IPS-20b (cell line): ENCODE measurements at regions not wholly inside any gene's neighbourhood (a gene's known extent, or its start where the extent isn't known, plus 50 kb on each side); places are given as distances from the start of the nearest gene placed in this dataset.

Experiments used
- H3K27ac ChIP-seq: one replicate; pipeline ENCODE4 v1.5.1; 2013; ENCODE audit warnings: low read length
- H3K27me3 ChIP-seq: 2 replicates; pipeline ENCODE4 v1.6.1; 2013; ENCODE audit warnings: mild to moderate bottlenecking, low read length, inconsistent platforms; ENCODE audit not compliant: insufficient read depth
- H3K36me3 ChIP-seq: 2 replicates; pipeline ENCODE4 v1.6.1; 2013; ENCODE audit warnings: low read depth, mild to moderate bottlenecking, inconsistent platforms, low read length, moderate library complexity; ENCODE audit not compliant: insufficient read depth
- H3K4me1 ChIP-seq: 2 replicates; pipeline ENCODE4 v1.6.1; 2013; ENCODE audit warnings: mild to moderate bottlenecking, control low read depth, inconsistent platforms, low read length, moderate library complexity; ENCODE audit not compliant: insufficient read depth
- H3K4me3 ChIP-seq: 2 replicates; pipeline ENCODE4 v1.5.1; 2013; ENCODE audit warnings: mild to moderate bottlenecking, low read length, inconsistent platforms
- H3K9ac ChIP-seq: 2 replicates; pipeline ENCODE4 v1.6.1; 2013; ENCODE audit warnings: low read depth, mild to moderate bottlenecking, inconsistent platforms, low read length, moderate library complexity
- H3K9me3 ChIP-seq: 2 replicates; pipeline ENCODE4 v1.6.1; 2013; ENCODE audit warnings: mild to moderate bottlenecking, low read depth, low read length, inconsistent platforms; ENCODE audit not compliant: insufficient read depth

DNA sequence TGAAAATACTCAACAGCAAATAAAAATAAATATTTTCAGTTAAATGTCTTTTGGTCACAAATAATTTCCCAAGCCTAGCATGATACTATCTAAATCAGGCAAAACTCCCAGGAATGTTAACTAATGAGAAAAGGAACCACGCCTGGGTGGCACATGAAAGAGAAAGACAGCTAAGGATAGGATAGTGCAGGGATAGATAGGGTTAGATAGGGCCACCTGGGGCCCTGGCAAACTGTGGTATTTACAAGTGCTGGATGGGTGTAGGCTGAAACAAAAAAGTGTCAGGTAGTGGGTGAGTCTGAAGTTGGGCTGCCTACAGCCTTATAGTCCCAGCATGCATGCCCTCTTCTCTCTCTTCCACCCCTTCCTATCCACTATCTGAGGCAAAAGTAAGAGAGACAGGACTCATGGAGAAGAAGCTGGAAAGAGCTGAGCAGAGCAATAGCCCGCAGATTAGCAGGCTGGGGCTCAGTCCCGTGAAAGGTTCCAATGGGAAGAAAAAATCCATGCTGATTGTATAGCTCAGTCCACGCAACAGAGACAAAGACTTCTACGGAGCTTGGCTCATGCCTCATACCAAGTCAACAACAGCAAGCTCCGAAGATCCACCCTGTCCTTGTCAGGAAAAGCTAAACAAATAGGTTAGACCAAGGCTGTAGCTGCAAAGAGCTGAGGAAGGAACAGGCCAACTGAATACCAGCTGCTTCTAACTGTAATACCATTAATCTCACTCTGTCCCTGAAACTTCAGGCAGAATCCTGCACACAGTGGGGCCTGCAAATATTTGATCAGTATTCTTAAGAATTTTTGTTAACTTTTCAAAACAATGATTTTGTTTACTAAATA is 342.1 kb upstream of the ATP11B start:
- Histone ChIP-seq H3K4me3 (no peak overlapping the region), H3K9ac (no peak overlapping the region), H3K9me3 (no peaks in the 10 kb centered on the region), H3K27ac (no peak overlapping the region), H3K4me1 (peaks cover 12% of the 10 kb centered on the region; the same call in 1 of the 2 replicates), H3K27me3 (no peaks in the 10 kb centered on the region), H3K36me3 (no peaks in the 10 kb centered on the region)

- no peak overlapping the region for H3K27ac ChIP-seq
- no peak overlapping the region for H3K9ac ChIP-seq
- no peaks in the 10 kb centered on the region for H3K27me3 ChIP-seq
- no peaks in the 10 kb centered on the region for H3K36me3 ChIP-seq
- no peak overlapping the region for H3K4me3 ChIP-seq
- H3K4me1 ChIP-seq, result peaks cover 12% of the 10 kb centered on the region; the same call in 1 of the 2 replicates
- no peaks in the 10 kb centered on the region for H3K9me3 ChIP-seq
Observed at GRCh38 chr3:182451871-182452270, 341.4 kb upstream of the ATP11B start.

GRCh38 chr3:182455011-182455410 is 338.3 kb upstream of the ATP11B start:
- Histone ChIP-seq H3K9ac (no peak overlapping the region), H3K4me3 (no peak overlapping the region), H3K9me3 (no peaks in the 10 kb centered on the region), H3K27ac (no peak overlapping the region), H3K27me3 (no peaks in the 10 kb centered on the region), H3K36me3 (no peaks in the 10 kb centered on the region), H3K4me1 (peaks cover 12% of the 10 kb centered on the region; the same call in 1 of the 2 replicates)

DNA sequence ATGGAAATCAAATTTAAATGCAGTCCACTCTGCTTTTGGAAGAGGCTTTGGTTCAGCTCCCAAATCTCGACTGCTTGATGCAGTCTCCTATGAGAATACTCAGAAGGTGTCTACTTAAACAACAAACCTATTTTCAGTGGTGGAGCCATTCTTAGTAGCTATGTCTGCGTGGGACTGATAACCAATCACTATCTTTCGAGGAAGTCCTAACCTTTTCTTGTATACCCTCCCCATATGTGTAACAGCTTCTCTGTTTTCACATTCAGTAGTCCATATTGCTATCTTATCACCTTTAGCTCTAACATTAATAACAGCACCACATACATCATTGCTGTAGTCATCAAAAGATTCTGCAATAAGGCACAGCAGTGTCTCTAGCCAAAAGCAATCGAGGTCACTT is 333.0 kb upstream of the ATP11B start:
- Histone ChIP-seq H3K27ac (no peak overlapping the region), H3K36me3 (no peaks in the 10 kb centered on the region), H3K4me3 (no peak overlapping the region), H3K9me3 (0 out of 2 replicates have a peak, but pooled peaks cover 4% of the 10 kb centered on the region), H3K4me1 (no peaks in the 10 kb centered on the region), H3K9ac (no peak overlapping the region), H3K27me3 (no peaks in the 10 kb centered on the region)

DNA sequence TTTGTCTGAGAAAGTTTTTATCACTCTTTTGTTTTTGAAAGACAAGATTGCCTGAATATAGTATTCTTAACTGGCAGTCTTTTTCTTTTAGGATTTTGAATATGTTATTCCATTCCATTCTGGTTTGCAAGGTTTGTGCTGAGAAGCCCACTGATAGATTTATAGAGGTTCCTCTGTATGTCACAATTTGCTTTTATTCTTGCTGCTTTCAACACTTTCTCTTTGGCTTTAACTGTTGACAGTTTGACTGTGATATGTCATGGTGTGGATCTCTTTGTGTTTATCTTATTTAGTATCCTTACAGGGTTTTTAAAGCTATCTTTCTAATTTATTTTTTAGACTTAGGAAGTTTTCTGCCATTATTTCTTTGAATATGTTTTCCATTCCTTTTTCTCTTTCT is 331.2 kb upstream of the ATP11B start:
- no peaks in the 10 kb centered on the region for H3K27me3 ChIP-seq
- 0 out of 2 replicates have a peak, but pooled peaks cover 4% of the 10 kb centered on the region for H3K9me3 ChIP-seq
- H3K9ac ChIP-seq, result no peak overlapping the region
- H3K36me3 ChIP-seq, result no peaks in the 10 kb centered on the region
- H3K4me1 ChIP-seq, result no peaks in the 10 kb centered on the region
- H3K27ac ChIP-seq, result no peak overlapping the region
- no peak overlapping the region for H3K4me3 ChIP-seq

DNA sequence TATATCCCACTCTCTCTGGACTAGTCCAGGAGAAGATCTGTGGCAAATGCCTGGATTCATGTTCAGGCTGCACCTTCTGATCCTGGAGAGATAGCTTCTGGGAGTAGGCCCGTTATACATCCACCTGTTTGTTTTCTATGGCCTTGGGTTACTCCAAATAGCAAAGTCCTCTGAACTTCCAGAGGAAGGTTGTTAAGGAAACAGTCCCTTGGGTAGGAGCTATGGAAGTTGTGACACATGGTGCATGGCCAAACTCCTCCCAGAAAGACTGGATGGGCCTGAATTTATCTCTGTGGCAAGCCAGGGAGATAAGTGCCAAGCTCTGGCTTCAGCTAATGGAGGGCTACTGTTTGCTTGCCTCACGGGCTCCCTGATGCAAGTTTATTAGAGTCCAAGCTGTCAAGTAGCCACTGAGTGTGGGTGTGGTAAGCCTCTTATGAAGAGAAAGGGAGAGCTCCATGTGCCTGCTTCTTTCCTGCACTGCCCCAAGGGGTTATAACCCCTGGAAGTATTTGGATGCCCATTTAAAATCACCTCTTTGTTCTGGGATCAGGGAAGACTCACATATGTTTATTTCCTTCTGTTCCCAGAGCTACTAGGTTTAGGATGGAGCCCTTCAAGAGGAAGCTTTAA is 328.7 kb upstream of the ATP11B start:
- Histone ChIP-seq H3K9me3 (0 out of 2 replicates have a peak, but pooled peaks cover 4% of the 10 kb centered on the region), H3K27ac (no peak overlapping the region), H3K9ac (no peak overlapping the region), H3K36me3 (no peaks in the 10 kb centered on the region), H3K27me3 (no peaks in the 10 kb centered on the region), H3K4me3 (no peak overlapping the region), H3K4me1 (no peaks in the 10 kb centered on the region)

GRCh38 chr3:182465301-182466185 is 327.8 kb upstream of the ATP11B start:
- no peak overlapping the region for H3K27ac ChIP-seq
- H3K9me3 ChIP-seq, result 0 out of 2 replicates have a peak, but pooled peaks cover 4% of the 10 kb centered on the region
- no peak overlapping the region for H3K4me3 ChIP-seq
- no peaks in the 10 kb centered on the region for H3K27me3 ChIP-seq
- H3K36me3 ChIP-seq, result no peaks in the 10 kb centered on the region
- no peak overlapping the region for H3K9ac ChIP-seq
- no peaks in the 10 kb centered on the region for H3K4me1 ChIP-seq

- Histone ChIP-seq H3K4me1 (no peaks in the 10 kb centered on the region), H3K27me3 (no peaks in the 10 kb centered on the region), H3K9me3 (0 out of 2 replicates have a peak, but pooled peaks cover 3% of the 10 kb centered on the region), H3K27ac (no peak overlapping the region), H3K9ac (no peak overlapping the region), H3K4me3 (no peak overlapping the region), H3K36me3 (no peaks in the 10 kb centered on the region)
Observed at GRCh38 chr3:182469086-182469485, 324.2 kb upstream of the ATP11B start.

GRCh38 chr3:182470187-182470586 is 323.1 kb upstream of the ATP11B start:
- H3K4me1 ChIP-seq, result no peaks in the 10 kb centered on the region

GRCh38 chr3:182473191-182473710 is 320.1 kb upstream of the ATP11B start:
- Histone ChIP-seq H3K27me3 (no peaks in the 10 kb centered on the region), H3K4me3 (no peak overlapping the region), H3K4me1 (no peaks in the 10 kb centered on the region), H3K9ac (no peak overlapping the region), H3K27ac (no peak overlapping the region), H3K36me3 (no peaks in the 10 kb centered on the region), H3K9me3 (no peaks in the 10 kb centered on the region)

More at GRCh38 chr3:182470187-182470586, 323.1 kb upstream of the ATP11B start:
- Histone ChIP-seq H3K27me3 (no peaks in the 10 kb centered on the region), H3K4me3 (no peak overlapping the region), H3K9me3 (no peaks in the 10 kb centered on the region), H3K36me3 (no peaks in the 10 kb centered on the region), H3K9ac (no peak overlapping the region), H3K27ac (no peak overlapping the region)

DNA sequence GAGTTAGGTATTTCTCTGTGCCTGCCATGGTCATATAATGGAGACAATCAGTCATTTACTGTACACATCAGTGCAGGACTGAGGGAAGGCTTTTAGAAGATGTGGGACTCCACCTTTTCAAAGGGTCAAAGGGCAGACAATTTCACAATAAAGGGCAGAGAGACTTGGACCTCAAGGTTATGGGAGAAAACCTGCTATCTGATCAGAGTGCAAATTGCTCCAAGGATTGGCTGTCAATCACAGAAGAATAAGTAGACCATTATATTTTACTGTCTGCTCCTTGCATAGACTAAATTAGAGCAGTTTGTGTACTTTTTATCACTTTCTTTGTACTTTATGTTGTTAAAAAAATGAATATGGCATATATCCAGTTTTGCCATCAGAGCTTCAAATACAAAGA is 314.9 kb upstream of the ATP11B start:
- H3K4me3 ChIP-seq, result no peak overlapping the region
- H3K36me3 ChIP-seq, result no peaks in the 10 kb centered on the region
- H3K27ac ChIP-seq, result no peak overlapping the region
- H3K9ac ChIP-seq, result no peak overlapping the region
- H3K9me3 ChIP-seq, result no peaks in the 10 kb centered on the region
- H3K27me3 ChIP-seq, result no peaks in the 10 kb centered on the region
- H3K4me1 ChIP-seq, result no peaks in the 10 kb centered on the region
